IMR-90 (cell line): ENCODE measurements at regions not wholly inside any gene's neighbourhood (a gene's known extent, or its start where the extent isn't known, plus 50 kb on each side); places are given as distances from the start of the nearest gene placed in this dataset.

Experiments
- ATAC-seq: fragments of 200-7000 bp; cut with Tn5 transposase; 2 replicates; pipeline ENCODE4 v1.9.1; 2020; ENCODE audit warnings: low read depth, mild to moderate bottlenecking, moderate library complexity
- BruUV-seq: library from RNA; stranded (reverse); fragments of 400-500 nt; replicated peaks from 2 replicates; lab custom pipeline; 2021; lab: Mats Ljungman, UMichigan
- CTCF ChIA-PET: fragments of 300-600 bp; formaldehyde crosslinking; extraction: SDS; loops from one replicate; lab custom pipeline; 2021; ENCODE audit warnings: antibody characterized with exemption; lab: Yijun Ruan, JAX
- POLR2A ChIA-PET: fragments of 300-600 bp; sonication (Branson Sonifier 250); formaldehyde crosslinking; loops from one replicate; lab custom pipeline; 2022; ENCODE audit warnings: antibody characterized with exemption; ENCODE audit not compliant: unreplicated experiment; lab: Charles Lee
- DNase-seq: peaks from one replicate; pipeline ENCODE4 v3.0.0; 2013
- H2AFZ ChIP-seq: replicated peaks from 2 replicates; pipeline ENCODE3; 2013; ENCODE audit warnings: low read length, mild to moderate bottlenecking; ENCODE audit not compliant: poor library complexity
- H2AK5ac ChIP-seq: 2 replicates; pipeline ENCODE4 v1.6.1; 2013; ENCODE audit warnings: low read depth, low read length, inconsistent platforms
- H2AK9ac ChIP-seq: replicated peaks from 2 replicates; pipeline ENCODE3; 2013; ENCODE audit warnings: mild to moderate bottlenecking, low read depth, low read length, moderate library complexity; ENCODE audit not compliant: poor library complexity
- H2BK120ac ChIP-seq: 2 replicates; pipeline ENCODE4 v1.6.1; 2013; ENCODE audit warnings: low read depth, low read length, inconsistent platforms
- H2BK15ac ChIP-seq: 3 replicates; pipeline ENCODE4 v1.6.1; 2013; ENCODE audit warnings: low read depth, low read length, inconsistent platforms
- H2BK20ac ChIP-seq: 2 replicates; pipeline ENCODE4 v1.6.1; 2013; ENCODE audit warnings: low read depth, mild to moderate bottlenecking, inconsistent platforms, low read length, moderate library complexity
- H2BK5ac ChIP-seq: 2 replicates; pipeline ENCODE4 v1.6.1; 2013; ENCODE audit warnings: mild to moderate bottlenecking, low read depth, low read length, inconsistent platforms; ENCODE audit not compliant: poor library complexity, severe bottlenecking
- H3K14ac ChIP-seq: replicated peaks from 2 replicates; pipeline ENCODE4 v1.6.1; 2013; ENCODE audit warnings: low read depth, low read length, inconsistent platforms
- H3K18ac ChIP-seq: 2 replicates; pipeline ENCODE4 v1.6.1; 2013; ENCODE audit warnings: low read depth, low read length, control low read depth
- H3K23ac ChIP-seq: 2 replicates; pipeline ENCODE4 v1.6.1; 2013; ENCODE audit warnings: low read depth, low read length, inconsistent platforms
- H3K27ac ChIP-seq: 2 replicates; pipeline ENCODE4 v1.5.1; 2013; ENCODE audit warnings: mild to moderate bottlenecking, control low read depth, low read length; ENCODE audit not compliant: insufficient read depth
- H3K27me3 ChIP-seq: 2 replicates; pipeline ENCODE4 v1.6.1; 2013; ENCODE audit warnings: low read length; ENCODE audit not compliant: control insufficient read depth, insufficient read depth
- H3K36me3 ChIP-seq: 2 replicates; pipeline ENCODE4 v1.6.1; 2013; ENCODE audit warnings: low read length, mixed read lengths; ENCODE audit not compliant: control insufficient read depth, insufficient read depth
- H3K4ac ChIP-seq: 2 replicates; pipeline ENCODE4 v1.6.1; 2013; ENCODE audit warnings: low read depth, low read length, inconsistent platforms
- H3K4me1 ChIP-seq: 2 replicates; pipeline ENCODE4 v1.6.1; 2013; ENCODE audit warnings: low read length, mixed read lengths; ENCODE audit not compliant: control insufficient read depth, insufficient read depth
- H3K4me2 ChIP-seq: 2 replicates; pipeline ENCODE4 v1.6.1; 2013; ENCODE audit warnings: low read depth, mild to moderate bottlenecking, control low read depth, low read length, moderate library complexity
- H3K4me3 ChIP-seq: 2 replicates; pipeline ENCODE4 v1.5.1; 2013; ENCODE audit warnings: low read depth, mild to moderate bottlenecking, control low read depth, low read length, moderate library complexity; ENCODE audit not compliant: insufficient read depth
- H3K56ac ChIP-seq: 2 replicates; pipeline ENCODE4 v1.6.1; 2013; ENCODE audit warnings: low read length, inconsistent platforms; ENCODE audit not compliant: insufficient read depth; ENCODE audit errors: extremely low read depth
- H3K79me1 ChIP-seq, 2 experiments: 2 replicates each; pipeline ENCODE4 v1.6.1; 2013; ENCODE audit warnings: low read length in 2 of 2, inconsistent platforms in 1 of 2, low read depth in 1 of 2
- H3K9ac ChIP-seq: 2 replicates; pipeline ENCODE4 v1.6.1; 2013; ENCODE audit warnings: low read depth, low read length, control low read depth
- H3K9me1 ChIP-seq: 2 replicates; pipeline ENCODE4 v1.6.1; 2013; ENCODE audit warnings: low read length, inconsistent platforms; ENCODE audit not compliant: insufficient read depth
- H3K9me3 ChIP-seq: 2 replicates; pipeline ENCODE4 v1.6.1; 2013; ENCODE audit warnings: low read length; ENCODE audit not compliant: control insufficient read depth, insufficient read depth
- H4K20me1 ChIP-seq: 2 replicates; pipeline ENCODE4 v1.6.1; 2013; ENCODE audit warnings: low read length, inconsistent platforms; ENCODE audit not compliant: insufficient read depth
- H4K5ac ChIP-seq: 2 replicates; pipeline ENCODE4 v1.6.1; 2013; ENCODE audit warnings: mild to moderate bottlenecking, low read depth, low read length, control low read depth
- H4K8ac ChIP-seq, 2 experiments: 2 replicates each; pipeline ENCODE4 v1.6.1; 2013; ENCODE audit warnings: low read depth in 2 of 2, low read length in 2 of 2, control low read depth in 1 of 2, inconsistent platforms in 1 of 2
- H4K91ac ChIP-seq: 2 replicates; pipeline ENCODE4 v1.6.1; 2013; ENCODE audit warnings: low read depth, low read length, inconsistent platforms; ENCODE audit not compliant: insufficient read depth
- BHLHE40 ChIP-seq: fragments of 150-350 bp; IDR thresholded peaks from 2 replicates; pipeline ENCODE4 v1.6.1; 2016; ENCODE audit warnings: mild to moderate bottlenecking, low read depth, low read length
- CEBPB ChIP-seq: IDR thresholded peaks from 2 replicates; pipeline ENCODE4 v1.6.1; 2012; ENCODE audit warnings: low read depth, low read length, improper control_type of control experiment
- CHD1 ChIP-seq: IDR thresholded peaks from 2 replicates; pipeline ENCODE4 v1.6.1; 2012; ENCODE audit warnings: low read depth, low read length, improper control_type of control experiment
- CTCF ChIP-seq: conservative IDR thresholded peaks from 2 replicates; pipeline ENCODE4 v1.5.1; 2012; ENCODE audit warnings: mild to moderate bottlenecking, low read depth, low read length, improper control_type of control experiment
- ELK1 ChIP-seq: fragments of 150-350 bp; IDR thresholded peaks from 2 replicates; pipeline ENCODE4 v1.6.1; 2016; ENCODE audit warnings: low read depth, mild to moderate bottlenecking, low read length, moderate library complexity, borderline replicate concordance
- FOS ChIP-seq: fragments of 150-350 bp; IDR thresholded peaks from 2 replicates; pipeline ENCODE4 v1.6.1; 2016; ENCODE audit warnings: low read depth, low read length
- MAFK ChIP-seq: IDR thresholded peaks from 2 replicates; pipeline ENCODE4 v1.6.1; 2012; ENCODE audit warnings: low read depth, low read length, improper control_type of control experiment
- MAZ ChIP-seq: IDR thresholded peaks from 2 replicates; pipeline ENCODE4 v1.6.1; 2012; ENCODE audit warnings: low read depth, mild to moderate bottlenecking, low read length, improper control_type of control experiment, moderate library complexity, borderline replicate concordance
- MXI1 ChIP-seq: IDR thresholded peaks from 2 replicates; pipeline ENCODE4 v1.6.1; 2012; ENCODE audit warnings: low read depth, mild to moderate bottlenecking, low read length, moderate library complexity, borderline replicate concordance
- NFE2L2 ChIP-seq: fragments of 150-350 bp; IDR thresholded peaks from 2 replicates; pipeline ENCODE4 v1.6.1; 2016; ENCODE audit warnings: low read depth, mild to moderate bottlenecking, low read length
- POLR2A ChIP-seq: IDR thresholded peaks from 2 replicates; pipeline ENCODE4 v1.6.1; 2012; ENCODE audit warnings: mild to moderate bottlenecking, low read depth, low read length
- RAD21 ChIP-seq: IDR thresholded peaks from 2 replicates; pipeline ENCODE4 v1.6.1; 2012; ENCODE audit warnings: low read length, improper control_type of control experiment
- RCOR1 ChIP-seq: IDR thresholded peaks from 2 replicates; pipeline ENCODE4 v1.6.1; 2012; ENCODE audit warnings: mild to moderate bottlenecking, low read length, improper control_type of control experiment; ENCODE audit not compliant: insufficient replicate concordance
- RFX5 ChIP-seq: IDR thresholded peaks from 2 replicates; pipeline ENCODE4 v1.8.0; 2012; ENCODE audit warnings: low read depth, mild to moderate bottlenecking, low read length, moderate library complexity
- SMC3 ChIP-seq: fragments of 150-350 bp; IDR thresholded peaks from 2 replicates; pipeline ENCODE4 v1.6.1; 2016; ENCODE audit warnings: low read depth, mild to moderate bottlenecking, antibody characterized with exemption, low read length, moderate library complexity
- USF2 ChIP-seq: fragments of 150-350 bp; IDR thresholded peaks from 2 replicates; pipeline ENCODE4 v1.6.1; 2017; ENCODE audit warnings: mild to moderate bottlenecking, antibody characterized with exemption, low read length, low read depth
- WGBS, 2 experiments: methylation state at CpG; one replicate each; pipeline versions ENCODE4 v1.1.5 to v1.1.7; 2013; ENCODE audit warnings: missing lambda C conversion rate in 2 of 2; ENCODE audit not compliant: insufficient read length in 1 of 2; ENCODE audit errors: extremely low coverage in 2 of 2; 5-methylcytosine and 5-hydroxymethylcytosine counted together
- dilution Hi-C: fragments of 300-500 bp; cut with HindIII; formaldehyde crosslinking; loops from one replicate; pipeline ENCODE4 v1.14.3; 2018; ENCODE audit warnings: low sequenced_read_pairs; ENCODE audit not compliant: unreplicated experiment
- in situ Hi-C: fragments of 300-500 bp; cut with MboI; formaldehyde crosslinking; loops from 3 replicates; pipeline ENCODE4 v1.14.3; 2019; ENCODE audit warnings: low sequenced_read_pairs, inconsistent platforms, mixed read lengths
- intact Hi-C: fragments of 100-400 bp; cut with micrococcal nuclease; formaldehyde crosslinking; loops from 2 replicates; pipeline ENCODE4 v1.10.0; 2022

- Histone ChIP-seq H3K4ac (no peak overlapping the region), H3K4me3 (no peak overlapping the region), H3K14ac (peak overlapping the region; percentile 6), H4K20me1 (peaks cover 67% of the 10 kb centered on the region), H3K79me1 (peaks cover 69 to 99% of the 10 kb centered on the region in 2 experiments), H3K9ac (no peak overlapping the region), H3K23ac (no peak overlapping the region), H2AFZ (no peak overlapping the region), H3K27me3 (no peaks in the 10 kb centered on the region), H3K9me1 (peaks cover 43% of the 10 kb centered on the region), H2AK9ac (no peak overlapping the region), H4K5ac (no peak overlapping the region), H3K36me3 (peaks cover 6% of the 10 kb centered on the region; the same call in 1 of the 2 replicates), H3K27ac (no peak overlapping the region), H2BK120ac (no peak overlapping the region), H2BK5ac (no peak overlapping the region), H4K8ac (no peak overlapping the region), H2AK5ac (no peak overlapping the region), H3K4me1 (peaks cover 43% of the 10 kb centered on the region), H2BK15ac (no peak overlapping the region), H3K56ac (no peak overlapping the region), H4K91ac (no peak overlapping the region), H3K9me3 (no peaks in the 10 kb centered on the region), H2BK20ac (no peak overlapping the region), H3K18ac (no peak overlapping the region), H3K4me2 (no peak overlapping the region)
- intact Hi-C loops = no loop called here
- DNase-seq (no peak), ATAC-seq (no peak)
- dilution Hi-C loops = no loop called here
- in situ Hi-C loops = loop anchor here (5.0 kb wide), 1 partner anchor 150 kb away; no protein-coding TSS in a partner anchor
- TF ChIP-seq NFE2L2 (no peak), CEBPB (no peak), SMC3 (no peak), POLR2A (no peak), ELK1 (no peak), MXI1 (no peak), RCOR1 (no peak), MAZ (no peak), FOS (no peak), CTCF (no peak), BHLHE40 (no peak), RFX5 (no peak), USF2 (no peak), CHD1 (no peak), MAFK (no peak), RAD21 (no peak)
- BruUV-seq = no TSS peak
- WGBS, 2 experiments = 80% methylated on average over 1 of the region's 2 CpGs; no CpG with 5 or more reads in 1 of the 2 experiments
- CTCF ChIA-PET = interaction anchor here (2.6 kb wide), 1 partner anchor 86 kb away, joined by 28 read pairs; no protein-coding TSS in a partner anchor
- POLR2A ChIA-PET = no interaction called here
Measured at GRCh38 chr1:201707656-201708055, 121.3 kb upstream of the IPO9 start.
